Fibroblast of lung (primary cell): ENCODE measurements at regions not wholly inside any gene's neighbourhood (a gene's known extent, or its start where the extent isn't known, plus 50 kb on each side); places are given as distances from the start of the nearest gene placed in this dataset.

Experiments used
- CTCF ChIP-seq, 2 donors: IDR thresholded peaks in 1 of 2; conservative IDR thresholded peaks in 1 of 2; 1 replicate in 1 of 2; 2 replicates in 1 of 2; pipeline ENCODE4 v1.5.1; 2011 to 2012; ENCODE audit warnings: low read length in 2 of 2, control low read depth in 1 of 2, inconsistent platforms in 1 of 2, low read depth in 1 of 2, mild to moderate bottlenecking in 1 of 2
- EZH2 ChIP-seq: IDR thresholded peaks from 2 replicates; pipeline ENCODE4 v1.5.1; 2012; ENCODE audit warnings: low read length, control low read depth, mild to moderate bottlenecking; ENCODE audit errors: missing control alignments

DNA sequence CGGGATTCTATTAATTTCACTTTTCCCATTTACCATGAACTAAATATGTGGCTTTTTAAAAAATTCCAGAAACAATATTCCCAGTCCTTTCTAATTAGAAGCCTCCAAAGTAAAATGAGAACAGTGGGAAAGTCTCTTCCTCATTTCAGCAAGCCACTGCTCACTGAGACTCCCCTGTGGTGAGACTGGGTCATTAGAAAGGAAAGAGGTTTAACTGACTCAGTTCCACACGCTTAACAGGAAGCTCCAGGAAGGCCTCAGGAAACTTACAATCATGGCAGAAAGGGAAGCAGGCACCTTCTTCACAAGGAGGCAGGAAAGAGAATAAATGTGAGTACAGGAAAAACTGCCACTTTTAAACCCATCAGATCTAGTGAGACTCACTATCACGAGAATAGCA, 258.9 kb upstream of the CHAC2 start:
- TF ChIP-seq CTCF (conservative IDR thresholded peaks at IDR 0.05 in 1 of 2, IDR thresholded peaks at IDR 0.05 in 1 of 2; ENCODE audit: low read depth in 1 of 2, low read length in 2 of 2), result no peak
- no peak for TF ChIP-seq EZH2
